Stomach smooth muscle (tissue), 2 donors: ENCODE measurements at regions not wholly inside any gene's neighbourhood (a gene's known extent, or its start where the extent isn't known, plus 50 kb on each side); places are given as distances from the start of the nearest gene placed in this dataset.
"Not testable (repeated sequence)": the region's sequence is repeated elsewhere in the genome, so short reads cannot be mapped to it uniquely, and the experiment has no call there.

ENCODE experiments used
- H3K27ac ChIP-seq: one replicate; pipeline ENCODE4 v1.7.0; 2013; ENCODE audit warnings: mild to moderate bottlenecking, low read length, inconsistent platforms
- H3K27me3 ChIP-seq, 2 donors: one replicate each; pipeline ENCODE4 v1.7.0; 2013; ENCODE audit warnings: low read length in 2 of 2; ENCODE audit not compliant: insufficient read depth in 2 of 2, control insufficient read depth in 1 of 2
- H3K36me3 ChIP-seq, 2 donors: one replicate each; pipeline ENCODE4 v1.7.0; 2013; ENCODE audit warnings: low read length in 2 of 2; ENCODE audit not compliant: control insufficient read depth in 2 of 2, insufficient read depth in 2 of 2
- H3K4me1 ChIP-seq: one replicate; pipeline ENCODE4 v1.7.0; 2013; ENCODE audit warnings: low read length; ENCODE audit not compliant: control insufficient read depth, insufficient read depth
- H3K4me3 ChIP-seq, 2 donors: one replicate each; pipeline ENCODE4 v1.7.0; 2013; ENCODE audit warnings: low read length in 2 of 2
- H3K9ac ChIP-seq, 2 donors: one replicate each; pipeline ENCODE4 v1.7.0; 2013; ENCODE audit warnings: low read length in 2 of 2, mild to moderate bottlenecking in 1 of 2
- H3K9me3 ChIP-seq, 2 donors: one replicate each; pipeline ENCODE4 v1.7.0; 2013; ENCODE audit warnings: low read length in 2 of 2; ENCODE audit not compliant: control insufficient read depth in 2 of 2
- donor health status: healthy.
- donor health status: Pancreatic carcinoma.

GRCh38 chr7:29649876-29650275 lies 86.2 kb downstream of the PRR15 start:
- no peaks in the 10 kb centered on the region for H3K4me1 ChIP-seq
- no peak overlapping the region for H3K27ac ChIP-seq
- no peaks in the 10 kb centered on the region for H3K36me3 ChIP-seq
- H3K27me3 ChIP-seq, result no peaks in the 10 kb centered on the region
- no peaks in the 10 kb centered on the region for H3K9me3 ChIP-seq
- no peak overlapping the region for H3K4me3 ChIP-seq
- H3K9ac ChIP-seq, result no peak overlapping the region

- Histone ChIP-seq H3K9ac (no peak overlapping the region), H3K4me3 (no peak overlapping the region), H3K27ac (no peak overlapping the region), H3K4me1 (no peaks in the 10 kb centered on the region), H3K36me3 (no peaks in the 10 kb centered on the region), H3K27me3 (no peaks in the 10 kb centered on the region), H3K9me3 (no peaks in the 10 kb centered on the region)
Observed at GRCh38 chr7:29651477-29651876, 87.8 kb downstream of the PRR15 start.

- Histone ChIP-seq H3K9ac (no peak overlapping the region), H3K4me1 (no peaks in the 10 kb centered on the region), H3K9me3 (no peaks in the 10 kb centered on the region), H3K27ac (no peak overlapping the region), H3K36me3 (no peaks in the 10 kb centered on the region), H3K4me3 (no peak overlapping the region), H3K27me3 (no peaks in the 10 kb centered on the region)
Observed at GRCh38 chr7:29652556-29652955, 88.9 kb downstream of the PRR15 start.

GRCh38 chr7:29654340-29654739 lies 90.7 kb downstream of the PRR15 start:
- H3K27me3 ChIP-seq, H3K4me1 ChIP-seq, H3K36me3 ChIP-seq, H3K9me3 ChIP-seq, H3K9ac ChIP-seq, H3K27ac ChIP-seq, H3K4me3 ChIP-seq: not testable (repeated sequence)

- Histone ChIP-seq H3K27ac (no peak overlapping the region), H3K4me3 (no peak overlapping the region), H3K9ac (no peak overlapping the region), H3K9me3 (no peaks in the 10 kb centered on the region), H3K27me3 (no peaks in the 10 kb centered on the region), H3K36me3 (no peaks in the 10 kb centered on the region), H3K4me1 (no peaks in the 10 kb centered on the region)
Observed at GRCh38 chr7:29657288-29657687, 93.7 kb downstream of the PRR15 start.

- Histone ChIP-seq H3K9me3 (no peaks in the 10 kb centered on the region), H3K4me3 (no peak overlapping the region), H3K4me1 (no peaks in the 10 kb centered on the region), H3K9ac (no peak overlapping the region), H3K27ac (no peak overlapping the region), H3K27me3 (no peaks in the 10 kb centered on the region), H3K36me3 (no peaks in the 10 kb centered on the region)
Observed at GRCh38 chr7:29657856-29658255, 94.2 kb downstream of the PRR15 start.

GRCh38 chr7:29659213-29659612 lies 95.6 kb downstream of the PRR15 start:
- not testable (repeated sequence) for H3K36me3 ChIP-seq, H3K4me3 ChIP-seq, H3K27me3 ChIP-seq, H3K9me3 ChIP-seq, H3K4me1 ChIP-seq, H3K27ac ChIP-seq, H3K9ac ChIP-seq

- H3K9me3 ChIP-seq, H3K4me1 ChIP-seq, H3K27me3 ChIP-seq, H3K27ac ChIP-seq, H3K4me3 ChIP-seq, H3K9ac ChIP-seq, H3K36me3 ChIP-seq: not testable (repeated sequence)
Observed at GRCh38 chr7:29662899-29663298, 99.3 kb downstream of the PRR15 start.

- H3K9ac ChIP-seq, H3K4me1 ChIP-seq, H3K4me3 ChIP-seq, H3K27me3 ChIP-seq, H3K9me3 ChIP-seq, H3K36me3 ChIP-seq, H3K27ac ChIP-seq: not testable (repeated sequence)
Observed at GRCh38 chr7:29664999-29665398, 101.4 kb downstream of the PRR15 start.

GRCh38 chr7:29667096-29667669 lies 103.5 kb downstream of the PRR15 start:
- not testable (repeated sequence) for H3K4me3 ChIP-seq, H3K27ac ChIP-seq, H3K4me1 ChIP-seq, H3K36me3 ChIP-seq, H3K27me3 ChIP-seq, H3K9ac ChIP-seq, H3K9me3 ChIP-seq

GRCh38 chr7:29671286-29671685 lies 107.7 kb downstream of the PRR15 start:
- H3K4me1 ChIP-seq, H3K27ac ChIP-seq, H3K9me3 ChIP-seq, H3K4me3 ChIP-seq, H3K36me3 ChIP-seq, H3K9ac ChIP-seq, H3K27me3 ChIP-seq: not testable (repeated sequence)

- H3K4me1 ChIP-seq, H3K36me3 ChIP-seq, H3K27me3 ChIP-seq, H3K9ac ChIP-seq, H3K4me3 ChIP-seq, H3K27ac ChIP-seq, H3K9me3 ChIP-seq: not testable (repeated sequence)
Observed at GRCh38 chr7:29673635-29674034, 110.0 kb downstream of the PRR15 start.
